ENCODE measurements at regions not wholly inside any gene's neighbourhood (a gene's known extent, or its start where the extent isn't known, plus 50 kb on each side); places are given as distances from the start of the nearest gene placed in this dataset.

DNA sequence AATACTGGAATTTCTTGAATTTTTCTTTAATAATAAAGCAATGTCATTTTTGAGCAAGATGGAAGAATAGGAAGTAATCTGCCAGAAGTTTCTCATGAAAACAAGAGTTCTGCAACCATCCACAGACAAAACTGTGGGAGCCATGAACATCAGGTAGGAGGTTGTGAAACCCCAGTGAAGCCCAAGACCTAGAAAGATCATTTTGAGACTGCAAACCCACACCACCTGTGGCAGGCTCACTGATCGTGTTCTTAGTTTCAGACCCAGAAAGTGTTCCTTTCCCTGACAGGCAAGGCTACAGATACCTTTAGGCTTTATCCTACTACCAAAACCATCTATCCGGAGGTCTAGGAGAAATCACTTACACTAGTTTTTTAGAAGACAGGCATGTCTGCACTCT, 2189.8 kb upstream of the PCDH20 start:
- Mint-ChIP-seq H3K9me3 (peaks cover 11 to 17% of the 10 kb centered on the region in 2 donors), H3K4me3 (no peak overlapping the region), H3K27me3 (no peaks in the 10 kb centered on the region)

GRCh38 chr13:63595811-63596210, 2180.2 kb upstream of the PCDH20 start:
- no peak for DNase-seq
- Mint-ChIP-seq H3K36me3 (ENCODE audit: insufficient read depth) (no peaks in the 10 kb centered on the region), H3K4me3 (no peak overlapping the region), H3K4me1 (ENCODE audit: low read depth in 2 of 2) (no peaks in the 10 kb centered on the region), H3K27me3 (no peaks in the 10 kb centered on the region), H3K27ac (no peak overlapping the region), H3K9me3 (peaks cover 0 to 2% of the 10 kb centered on the region in 2 donors)
- ATAC-seq (replicated peaks): no peak

More for the DNA sequence above, 2189.8 kb upstream of the PCDH20 start:
- H3K36me3 Mint-ChIP-seq (ENCODE audit: insufficient read depth): no peaks in the 10 kb centered on the region
- ATAC-seq (replicated peaks): no peak
- H3K4me1 Mint-ChIP-seq (ENCODE audit: low read depth in 2 of 2): no peaks in the 10 kb centered on the region
- no peak overlapping the region for H3K27ac Mint-ChIP-seq
- no peak for DNase-seq

GRCh38 chr13:63586467-63586866, 2170.8 kb upstream of the PCDH20 start:
- Mint-ChIP-seq H3K4me3 (no peak overlapping the region), H3K27ac (no peak overlapping the region)

GRCh38 chr13:63578796-63579195, 2163.1 kb upstream of the PCDH20 start:
- Mint-ChIP-seq H3K27me3 (no peaks in the 10 kb centered on the region), H3K9me3 (peaks cover 9 to 33% of the 10 kb centered on the region in 2 donors), H3K36me3 (ENCODE audit: insufficient read depth) (no peaks in the 10 kb centered on the region), H3K4me1 (ENCODE audit: low read depth in 2 of 2) (no peaks in the 10 kb centered on the region), H3K27ac (no peak overlapping the region), H3K4me3 (no peak overlapping the region)
- DNase-seq (no peak), ATAC-seq (replicated peaks) (no peak)

More at GRCh38 chr13:63586467-63586866, 2170.8 kb upstream of the PCDH20 start:
- Mint-ChIP-seq H3K4me1 (ENCODE audit: low read depth in 2 of 2) (no peaks in the 10 kb centered on the region), H3K27me3 (no peaks in the 10 kb centered on the region), H3K9me3 (peaks cover 2 to 10% of the 10 kb centered on the region in 2 donors), H3K36me3 (ENCODE audit: insufficient read depth) (no peaks in the 10 kb centered on the region)
- no peak for DNase-seq
- no peak for ATAC-seq (replicated peaks)

DNA sequence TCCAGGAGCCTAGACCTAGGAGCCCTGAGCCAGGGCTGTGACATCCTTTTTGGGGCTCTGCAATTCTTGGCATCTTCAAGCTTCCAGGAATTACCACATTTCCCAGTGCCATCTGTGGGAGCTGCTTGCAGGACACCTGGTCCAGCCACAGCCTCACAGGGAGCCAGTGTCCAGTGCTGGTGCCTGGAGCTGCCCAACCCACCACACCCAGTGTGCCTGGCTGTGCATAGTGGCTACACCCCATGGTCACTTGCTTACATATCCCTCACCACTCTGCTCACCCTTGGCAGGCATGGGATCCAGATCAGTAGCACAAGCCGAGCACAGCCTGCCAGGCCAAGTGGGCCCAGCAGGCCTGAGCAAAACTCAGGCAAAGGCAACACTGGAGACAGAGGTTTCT, 2151.4 kb upstream of the PCDH20 start:
- Mint-ChIP-seq H3K4me3 (no peak overlapping the region), H3K36me3 (ENCODE audit: insufficient read depth) (no peaks in the 10 kb centered on the region), H3K27me3 (no peaks in the 10 kb centered on the region), H3K27ac (no peak overlapping the region), H3K9me3 (peaks cover 5 to 6% of the 10 kb centered on the region in 2 donors), H3K4me1 (ENCODE audit: low read depth in 2 of 2) (no peaks in the 10 kb centered on the region)
- no peak for ATAC-seq (replicated peaks)
- no peak for DNase-seq

DNA sequence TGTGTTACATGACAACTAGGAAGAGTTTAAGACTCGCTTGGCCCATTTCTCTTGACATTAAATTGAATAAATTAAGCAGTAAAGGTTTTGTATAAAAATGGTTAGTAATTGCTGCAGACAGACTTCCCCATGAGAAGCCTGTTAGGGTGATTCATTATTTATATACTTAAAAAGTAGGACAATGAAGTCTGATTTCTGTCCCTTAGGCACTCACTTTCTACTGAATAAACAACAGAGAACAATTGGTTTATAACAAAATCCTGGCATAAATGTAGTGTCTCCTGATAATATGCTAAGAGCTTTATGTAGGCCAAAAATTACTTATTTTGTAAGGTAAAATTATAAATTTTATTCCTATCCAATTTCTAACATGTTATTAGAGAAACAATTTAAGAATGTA, 2138.5 kb upstream of the PCDH20 start:
- Mint-ChIP-seq H3K9me3 (peaks cover 0 to 1% of the 10 kb centered on the region in 2 donors), H3K36me3 (ENCODE audit: insufficient read depth) (no peaks in the 10 kb centered on the region), H3K4me3 (no peak overlapping the region), H3K27ac (no peak overlapping the region), H3K27me3 (no peaks in the 10 kb centered on the region), H3K4me1 (ENCODE audit: low read depth in 2 of 2) (no peaks in the 10 kb centered on the region)
- ATAC-seq (replicated peaks): no peak
- no peak for DNase-seq

DNA sequence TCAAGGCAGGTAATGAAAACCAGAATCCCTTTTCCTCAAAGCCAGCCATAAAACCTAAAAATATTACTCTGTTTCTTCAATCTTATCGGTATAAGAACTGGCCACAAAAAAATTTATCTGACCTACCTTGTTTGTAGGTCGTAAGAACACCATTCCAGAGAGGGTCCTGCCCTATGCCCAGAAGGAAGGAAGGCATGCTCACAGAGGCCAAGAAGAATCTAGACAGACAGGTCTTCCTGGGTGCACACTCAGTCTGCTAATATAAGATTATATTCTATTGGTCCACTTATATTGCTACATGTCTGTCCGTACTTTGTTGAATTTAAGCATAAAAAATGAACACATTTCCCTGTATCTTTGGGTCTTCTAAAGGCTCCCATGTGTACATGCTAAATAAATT, 2136.1 kb upstream of the PCDH20 start:
- Mint-ChIP-seq H3K27me3 (no peaks in the 10 kb centered on the region), H3K36me3 (ENCODE audit: insufficient read depth) (no peaks in the 10 kb centered on the region), H3K4me3 (no peak overlapping the region), H3K9me3 (peaks cover 0 to 1% of the 10 kb centered on the region in 2 donors), H3K4me1 (ENCODE audit: low read depth in 2 of 2) (no peaks in the 10 kb centered on the region), H3K27ac (no peak overlapping the region)
- no peak for DNase-seq
- ATAC-seq (replicated peaks): no peak

DNA sequence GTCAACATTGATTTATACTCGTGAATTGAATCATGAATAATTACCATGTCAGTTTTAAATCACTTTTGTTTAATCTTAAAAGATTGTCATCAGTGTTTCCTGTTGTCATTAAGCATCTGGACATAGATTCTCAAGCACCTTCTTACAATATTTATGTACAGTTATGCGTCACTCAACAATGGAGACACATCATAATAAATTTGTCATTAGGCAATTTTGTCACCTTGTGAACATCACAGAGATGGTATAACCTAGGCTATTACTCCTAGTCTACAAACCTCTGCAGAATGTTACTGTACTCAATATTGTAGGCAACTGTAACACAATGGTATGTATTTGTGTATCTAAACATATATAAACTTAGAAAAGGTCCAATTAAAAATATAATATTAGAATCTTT, 2130.9 kb upstream of the PCDH20 start:
- no peaks in the 10 kb centered on the region for H3K27me3 Mint-ChIP-seq
- H3K4me1 Mint-ChIP-seq (ENCODE audit: low read depth in 2 of 2): no peaks in the 10 kb centered on the region
- H3K27ac Mint-ChIP-seq: no peak overlapping the region
- ATAC-seq (replicated peaks): no peak
- no peak overlapping the region for H3K4me3 Mint-ChIP-seq
- DNase-seq: no peak
- H3K9me3 Mint-ChIP-seq: peaks cover 0 to 18% of the 10 kb centered on the region in 2 donors
- H3K36me3 Mint-ChIP-seq (ENCODE audit: insufficient read depth): no peaks in the 10 kb centered on the region

GRCh38 chr13:63542770-63543169, 2127.1 kb upstream of the PCDH20 start:
- H3K4me1 Mint-ChIP-seq (ENCODE audit: low read depth in 2 of 2): no peaks in the 10 kb centered on the region
- no peak for DNase-seq
- ATAC-seq (replicated peaks): no peak
- peaks cover 0 to 23% of the 10 kb centered on the region in 2 donors for H3K9me3 Mint-ChIP-seq
- H3K27me3 Mint-ChIP-seq: no peaks in the 10 kb centered on the region
- no peak overlapping the region for H3K4me3 Mint-ChIP-seq
- H3K36me3 Mint-ChIP-seq (ENCODE audit: insufficient read depth): no peaks in the 10 kb centered on the region
- no peak overlapping the region for H3K27ac Mint-ChIP-seq

DNA sequence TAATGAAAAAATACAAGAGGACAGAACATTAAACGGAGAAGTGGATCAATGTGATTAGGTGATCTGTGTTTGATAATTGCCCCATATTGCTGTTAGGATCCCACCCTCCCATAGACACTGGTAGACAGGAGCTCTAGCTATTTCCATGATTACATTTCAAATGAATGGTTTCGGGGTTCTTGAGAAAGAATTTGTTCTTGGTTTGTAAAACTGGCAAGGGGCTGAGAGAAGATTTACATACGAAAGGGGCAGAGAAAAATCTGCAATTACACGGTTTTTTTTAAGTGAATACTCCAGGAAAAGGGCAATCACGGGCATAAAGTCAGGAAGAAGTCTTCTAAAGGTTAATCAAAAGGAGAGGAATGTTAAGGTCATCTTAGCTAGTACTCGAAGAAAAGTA, 2125.7 kb upstream of the PCDH20 start:
- H3K27me3 Mint-ChIP-seq: no peaks in the 10 kb centered on the region
- H3K36me3 Mint-ChIP-seq (ENCODE audit: insufficient read depth): no peaks in the 10 kb centered on the region
- ATAC-seq (replicated peaks) (no peak), DNase-seq (no peak)
- H3K4me1 Mint-ChIP-seq (ENCODE audit: low read depth in 2 of 2): no peaks in the 10 kb centered on the region
- no peak overlapping the region for H3K4me3 Mint-ChIP-seq
- H3K27ac Mint-ChIP-seq: no peak overlapping the region
- peaks cover 5 to 31% of the 10 kb centered on the region in 2 donors for H3K9me3 Mint-ChIP-seq

DNA sequence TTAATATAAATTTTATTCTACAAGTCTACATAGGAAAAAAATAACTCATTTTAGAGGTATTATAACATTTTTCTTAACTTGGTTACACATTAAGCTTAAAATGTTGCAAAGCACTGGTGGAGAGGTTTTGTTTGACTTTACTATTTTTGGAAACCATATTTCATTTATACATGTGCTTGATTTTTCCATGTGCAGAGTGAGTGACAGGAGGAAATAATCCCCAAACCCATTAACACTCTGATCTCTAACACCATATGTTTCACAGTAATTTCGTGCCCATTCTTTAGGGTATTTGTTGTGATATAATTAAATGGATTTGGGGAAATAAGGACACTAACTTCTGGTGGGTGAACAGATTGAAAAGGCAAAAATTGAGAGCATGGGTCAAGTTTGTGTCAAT, 2124.4 kb upstream of the PCDH20 start:
- DNase-seq (no peak), ATAC-seq (replicated peaks) (no peak)
- no peaks in the 10 kb centered on the region for H3K27me3 Mint-ChIP-seq
- H3K27ac Mint-ChIP-seq: no peak overlapping the region
- no peaks in the 10 kb centered on the region for H3K4me1 Mint-ChIP-seq (ENCODE audit: low read depth in 2 of 2)
- H3K9me3 Mint-ChIP-seq: peaks cover 6 to 27% of the 10 kb centered on the region in 2 donors
- H3K36me3 Mint-ChIP-seq (ENCODE audit: insufficient read depth): no peaks in the 10 kb centered on the region
- no peak overlapping the region for H3K4me3 Mint-ChIP-seq

- Mint-ChIP-seq H3K4me1 (ENCODE audit: low read depth in 2 of 2) (no peaks in the 10 kb centered on the region), H3K36me3 (ENCODE audit: insufficient read depth) (no peaks in the 10 kb centered on the region), H3K27ac (no peak overlapping the region), H3K9me3 (peaks cover 0 to 4% of the 10 kb centered on the region in 2 donors), H3K4me3 (no peak overlapping the region), H3K27me3 (no peaks in the 10 kb centered on the region)
- no peak for DNase-seq
- ATAC-seq (replicated peaks): no peak
These were observed 2101.7 kb upstream of the PCDH20 start for GRCh38 chr13:63517371-63517770.

GRCh38 chr13:63516124-63516523, 2100.5 kb upstream of the PCDH20 start:
- no peak overlapping the region for H3K27ac Mint-ChIP-seq
- H3K36me3 Mint-ChIP-seq (ENCODE audit: insufficient read depth): no peaks in the 10 kb centered on the region
- H3K27me3 Mint-ChIP-seq: no peaks in the 10 kb centered on the region
- H3K4me1 Mint-ChIP-seq (ENCODE audit: low read depth in 2 of 2): no peaks in the 10 kb centered on the region
- DNase-seq: no peak
- peaks cover 0 to 4% of the 10 kb centered on the region in 2 donors for H3K9me3 Mint-ChIP-seq
- ATAC-seq (replicated peaks): no peak
- H3K4me3 Mint-ChIP-seq: no peak overlapping the region

GRCh38 chr13:63514886-63515285, 2099.2 kb upstream of the PCDH20 start:
- Mint-ChIP-seq H3K4me3 (no peak overlapping the region), H3K27me3 (no peaks in the 10 kb centered on the region), H3K4me1 (ENCODE audit: low read depth in 2 of 2) (no peaks in the 10 kb centered on the region), H3K36me3 (ENCODE audit: insufficient read depth) (no peaks in the 10 kb centered on the region), H3K9me3 (peaks cover 0 to 4% of the 10 kb centered on the region in 2 donors), H3K27ac (no peak overlapping the region)
- ATAC-seq (replicated peaks) (no peak), DNase-seq (no peak)

DNA sequence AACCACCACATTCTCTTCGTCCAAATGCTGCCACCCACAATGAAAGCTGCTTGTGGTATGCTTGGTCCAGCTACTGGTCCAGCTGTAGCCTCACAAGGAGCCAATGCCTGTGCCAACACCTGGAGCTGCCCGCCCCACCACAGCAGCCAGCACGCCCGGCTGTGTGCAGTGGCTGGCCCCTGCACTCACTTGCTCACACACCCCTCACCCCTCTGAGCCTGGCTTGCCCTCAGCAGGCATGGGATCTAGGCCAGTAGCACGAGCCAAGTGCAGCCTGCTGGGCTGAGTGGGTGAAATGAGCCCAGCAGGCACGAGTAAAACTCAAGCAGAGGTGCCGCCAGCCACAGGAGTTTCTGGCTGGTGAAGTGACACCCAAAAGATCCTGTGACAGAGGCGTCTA, 2096.4 kb upstream of the PCDH20 start:
- no peaks in the 10 kb centered on the region for H3K36me3 Mint-ChIP-seq (ENCODE audit: insufficient read depth)
- H3K27ac Mint-ChIP-seq: no peak overlapping the region
- peaks cover 0 to 3% of the 10 kb centered on the region in 2 donors for H3K9me3 Mint-ChIP-seq
- ATAC-seq (replicated peaks) (no peak), DNase-seq (no peak)
- H3K4me1 Mint-ChIP-seq (ENCODE audit: low read depth in 2 of 2): no peaks in the 10 kb centered on the region
- no peak overlapping the region for H3K4me3 Mint-ChIP-seq
- H3K27me3 Mint-ChIP-seq: no peaks in the 10 kb centered on the region
